ENCODE measurements at regions not wholly inside any gene's neighbourhood (a gene's known extent, or its start where the extent isn't known, plus 50 kb on each side); places are given as distances from the start of the nearest gene placed in this dataset.

- Histone ChIP-seq H3K4me1 (no peaks in the 10 kb centered on the region), H3K9me3 (no peaks in the 10 kb centered on the region), H3K27ac (no peak overlapping the region), H3K27me3 (no peaks in the 10 kb centered on the region), H3K4me3 (no peak overlapping the region), H3K36me3 (no peaks in the 10 kb centered on the region)
- intact Hi-C loops (cut with DNase I; ENCODE audit: low total_unique reads), result no loop called here
- no peak for TF ChIP-seq CTCF (IDR thresholded peaks at IDR 0.05)
- no peak for DNase-seq
Observed at GRCh38 chr16:64206862-64207261, 915.0 kb downstream of the CDH11 start.

GRCh38 chr16:64203126-64203525, 918.7 kb downstream of the CDH11 start:
- intact Hi-C loops (cut with DNase I; ENCODE audit: low total_unique reads), result no loop called here

GRCh38 chr16:64202571-64202970, 919.3 kb downstream of the CDH11 start:
- no peaks in the 10 kb centered on the region for H3K36me3 ChIP-seq
- TF ChIP-seq CTCF (IDR thresholded peaks at IDR 0.05), result no peak
- H3K4me3 ChIP-seq, result no peak overlapping the region
- no peaks in the 10 kb centered on the region for H3K9me3 ChIP-seq
- DNase-seq, result no peak
- no peak overlapping the region for H3K27ac ChIP-seq
- H3K4me1 ChIP-seq, result no peaks in the 10 kb centered on the region
- H3K27me3 ChIP-seq, result no peaks in the 10 kb centered on the region
- intact Hi-C loops (cut with DNase I; ENCODE audit: low total_unique reads), result no loop called here

More at GRCh38 chr16:64203126-64203525, 918.7 kb downstream of the CDH11 start:
- Histone ChIP-seq H3K27me3 (no peaks in the 10 kb centered on the region), H3K4me3 (no peak overlapping the region), H3K9me3 (no peaks in the 10 kb centered on the region), H3K4me1 (no peaks in the 10 kb centered on the region), H3K36me3 (no peaks in the 10 kb centered on the region), H3K27ac (no peak overlapping the region)
- no peak for DNase-seq
- TF ChIP-seq CTCF (IDR thresholded peaks at IDR 0.05), result no peak

GRCh38 chr16:64196444-64196843, 925.4 kb downstream of the CDH11 start:
- Histone ChIP-seq H3K27ac (no peak overlapping the region), H3K9me3 (no peaks in the 10 kb centered on the region), H3K4me3 (no peak overlapping the region), H3K36me3 (no peaks in the 10 kb centered on the region), H3K4me1 (no peaks in the 10 kb centered on the region), H3K27me3 (no peaks in the 10 kb centered on the region)
- intact Hi-C loops (cut with DNase I; ENCODE audit: low total_unique reads), result no loop called here
- no peak for DNase-seq
- no peak for TF ChIP-seq CTCF (IDR thresholded peaks at IDR 0.05)

GRCh38 chr16:64185954-64186353, 935.9 kb downstream of the CDH11 start:
- H3K27ac ChIP-seq, result no peak overlapping the region
- TF ChIP-seq CTCF (IDR thresholded peaks at IDR 0.05), result no peak
- no peak overlapping the region for H3K4me3 ChIP-seq
- no peaks in the 10 kb centered on the region for H3K9me3 ChIP-seq
- intact Hi-C loops (cut with DNase I; ENCODE audit: low total_unique reads), result no loop called here
- no peak for DNase-seq
- H3K4me1 ChIP-seq, result no peaks in the 10 kb centered on the region
- H3K36me3 ChIP-seq, result no peaks in the 10 kb centered on the region
- H3K27me3 ChIP-seq, result no peaks in the 10 kb centered on the region

- intact Hi-C loops (cut with DNase I; ENCODE audit: low total_unique reads), result no loop called here
- TF ChIP-seq CTCF (IDR thresholded peaks at IDR 0.05), result no peak
- no peaks in the 10 kb centered on the region for H3K4me1 ChIP-seq
- no peaks in the 10 kb centered on the region for H3K27me3 ChIP-seq
- H3K4me3 ChIP-seq, result no peak overlapping the region
- H3K9me3 ChIP-seq, result no peaks in the 10 kb centered on the region
- no peak overlapping the region for H3K27ac ChIP-seq
- H3K36me3 ChIP-seq, result no peaks in the 10 kb centered on the region
- no peak for DNase-seq
Observed at GRCh38 chr16:64184156-64184555, 937.7 kb downstream of the CDH11 start.

Data from tibial artery (tissue), 4 donors.